Sigmoid colon (tissue), 4 donors: ENCODE measurements at regions not wholly inside any gene's neighbourhood (a gene's known extent, or its start where the extent isn't known, plus 50 kb on each side); places are given as distances from the start of the nearest gene placed in this dataset.

Source experiments
- POLR2A ChIP-seq, 2 donors: fragments of 450-650 bp; IDR thresholded peaks; one replicate each; pipeline ENCODE4 v1.6.1; 2016; ENCODE audit warnings: antibody characterized with exemption in 2 of 2, mild to moderate bottlenecking in 2 of 2, moderate library complexity in 2 of 2
- POLR2AphosphoS5 ChIP-seq, 4 donors: sonication (generic); formaldehyde crosslinking; IDR thresholded peaks; one replicate each; pipeline ENCODE4 v1.6.1; 2017; ENCODE audit warnings: antibody characterized with exemption in 4 of 4
- TF ChIP-seq, protein P1 (sequence below), 4 experiments: fragments of 450-650 bp in 3 of 4; fragments of 200-600 bp in 1 of 4; IDR thresholded peaks; one replicate each; pipeline ENCODE4 v1.5.1; 2016 to 2019; ENCODE audit warnings: antibody characterized with exemption in 4 of 4, mild to moderate bottlenecking in 3 of 4, moderate library complexity in 2 of 4

DNA sequence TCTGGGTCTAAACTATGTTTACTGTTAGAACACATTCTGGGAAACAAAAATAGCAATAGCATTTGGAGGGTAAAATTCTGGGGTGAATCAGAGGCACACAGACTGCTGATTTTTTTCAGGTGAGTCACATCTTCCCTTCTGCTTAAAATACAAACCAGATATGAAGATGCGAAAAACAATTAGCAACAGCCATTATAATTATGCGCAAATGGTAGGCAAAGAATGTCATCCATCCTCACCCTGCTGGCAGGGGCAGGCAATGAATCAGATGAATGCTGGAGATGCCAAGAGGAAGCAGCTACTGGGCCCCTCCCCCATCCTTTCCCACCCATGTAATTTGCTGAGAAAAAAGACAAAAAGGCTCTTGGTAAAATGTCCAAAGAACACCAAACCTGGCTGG, 282.9 kb downstream of the KLF5 start:
- TF ChIP-seq, protein P1, sequence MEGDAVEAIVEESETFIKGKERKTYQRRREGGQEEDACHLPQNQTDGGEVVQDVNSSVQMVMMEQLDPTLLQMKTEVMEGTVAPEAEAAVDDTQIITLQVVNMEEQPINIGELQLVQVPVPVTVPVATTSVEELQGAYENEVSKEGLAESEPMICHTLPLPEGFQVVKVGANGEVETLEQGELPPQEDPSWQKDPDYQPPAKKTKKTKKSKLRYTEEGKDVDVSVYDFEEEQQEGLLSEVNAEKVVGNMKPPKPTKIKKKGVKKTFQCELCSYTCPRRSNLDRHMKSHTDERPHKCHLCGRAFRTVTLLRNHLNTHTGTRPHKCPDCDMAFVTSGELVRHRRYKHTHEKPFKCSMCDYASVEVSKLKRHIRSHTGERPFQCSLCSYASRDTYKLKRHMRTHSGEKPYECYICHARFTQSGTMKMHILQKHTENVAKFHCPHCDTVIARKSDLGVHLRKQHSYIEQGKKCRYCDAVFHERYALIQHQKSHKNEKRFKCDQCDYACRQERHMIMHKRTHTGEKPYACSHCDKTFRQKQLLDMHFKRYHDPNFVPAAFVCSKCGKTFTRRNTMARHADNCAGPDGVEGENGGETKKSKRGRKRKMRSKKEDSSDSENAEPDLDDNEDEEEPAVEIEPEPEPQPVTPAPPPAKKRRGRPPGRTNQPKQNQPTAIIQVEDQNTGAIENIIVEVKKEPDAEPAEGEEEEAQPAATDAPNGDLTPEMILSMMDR (IDR thresholded peaks at IDR 0.05): no peak
- TF ChIP-seq POLR2AphosphoS5 (IDR thresholded peaks at IDR 0.05) (no peak), POLR2A (IDR thresholded peaks at IDR 0.05) (no peak)
